ENCODE measurements at regions not wholly inside any gene's neighbourhood (a gene's known extent, or its start where the extent isn't known, plus 50 kb on each side); places are given as distances from the start of the nearest gene placed in this dataset.
"Not testable (repeated sequence)": the region's sequence is repeated elsewhere in the genome, so short reads cannot be mapped to it uniquely, and the experiment has no call there.

DNA sequence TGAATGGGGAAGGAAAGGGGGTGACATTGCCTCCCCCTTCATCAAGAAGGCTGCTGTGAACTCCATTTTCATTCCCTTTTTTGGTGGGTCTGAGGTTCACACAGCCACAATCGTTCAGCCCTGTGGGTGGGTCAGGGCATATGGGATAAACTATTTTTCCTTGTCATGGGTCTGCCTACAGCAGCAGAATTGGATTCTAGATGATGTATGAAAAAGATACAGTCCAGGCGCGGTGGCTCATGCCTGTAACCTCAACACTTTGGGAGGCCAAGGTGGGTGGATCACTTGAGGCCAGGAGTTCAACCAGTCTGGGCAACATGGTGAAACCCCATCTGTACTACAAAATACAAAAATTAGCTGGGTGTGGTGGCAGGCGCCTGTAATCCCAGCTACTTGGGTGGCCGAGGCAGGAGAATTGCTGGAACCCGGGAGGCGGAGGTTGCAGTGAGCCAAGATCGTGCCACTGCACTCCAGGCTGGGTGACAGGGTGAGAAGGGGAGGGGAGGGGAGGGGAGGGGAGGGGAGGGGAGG is 199.3 kb downstream of the MATN1 start:
- TF ChIP-seq, protein P1, sequence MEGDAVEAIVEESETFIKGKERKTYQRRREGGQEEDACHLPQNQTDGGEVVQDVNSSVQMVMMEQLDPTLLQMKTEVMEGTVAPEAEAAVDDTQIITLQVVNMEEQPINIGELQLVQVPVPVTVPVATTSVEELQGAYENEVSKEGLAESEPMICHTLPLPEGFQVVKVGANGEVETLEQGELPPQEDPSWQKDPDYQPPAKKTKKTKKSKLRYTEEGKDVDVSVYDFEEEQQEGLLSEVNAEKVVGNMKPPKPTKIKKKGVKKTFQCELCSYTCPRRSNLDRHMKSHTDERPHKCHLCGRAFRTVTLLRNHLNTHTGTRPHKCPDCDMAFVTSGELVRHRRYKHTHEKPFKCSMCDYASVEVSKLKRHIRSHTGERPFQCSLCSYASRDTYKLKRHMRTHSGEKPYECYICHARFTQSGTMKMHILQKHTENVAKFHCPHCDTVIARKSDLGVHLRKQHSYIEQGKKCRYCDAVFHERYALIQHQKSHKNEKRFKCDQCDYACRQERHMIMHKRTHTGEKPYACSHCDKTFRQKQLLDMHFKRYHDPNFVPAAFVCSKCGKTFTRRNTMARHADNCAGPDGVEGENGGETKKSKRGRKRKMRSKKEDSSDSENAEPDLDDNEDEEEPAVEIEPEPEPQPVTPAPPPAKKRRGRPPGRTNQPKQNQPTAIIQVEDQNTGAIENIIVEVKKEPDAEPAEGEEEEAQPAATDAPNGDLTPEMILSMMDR (IDR thresholded peaks at IDR 0.05 in 8 of 11, conservative IDR thresholded peaks at IDR 0.05 in 3 of 11) = not testable (repeated sequence)
- not testable (repeated sequence) for TF ChIP-seq POLR2A (IDR thresholded peaks at IDR 0.05)

Data from spleen (tissue), 7 donors.